Myocyte (in vitro differentiated cells): ENCODE measurements at regions not wholly inside any gene's neighbourhood (a gene's known extent, or its start where the extent isn't known, plus 50 kb on each side); places are given as distances from the start of the nearest gene placed in this dataset.
"Not testable (repeated sequence)": the region's sequence is repeated elsewhere in the genome, so short reads cannot be mapped to it uniquely, and the experiment has no call there.

Experiments
- DNase-seq: peaks from one replicate; pipeline ENCODE4 v3.0.0-alpha.2; 2012; ENCODE audit warnings: low read depth

- no peak for DNase-seq
These were observed 164.4 kb upstream of the ATP2B1 start for GRCh38 chr12:89872922-89873630.

DNA sequence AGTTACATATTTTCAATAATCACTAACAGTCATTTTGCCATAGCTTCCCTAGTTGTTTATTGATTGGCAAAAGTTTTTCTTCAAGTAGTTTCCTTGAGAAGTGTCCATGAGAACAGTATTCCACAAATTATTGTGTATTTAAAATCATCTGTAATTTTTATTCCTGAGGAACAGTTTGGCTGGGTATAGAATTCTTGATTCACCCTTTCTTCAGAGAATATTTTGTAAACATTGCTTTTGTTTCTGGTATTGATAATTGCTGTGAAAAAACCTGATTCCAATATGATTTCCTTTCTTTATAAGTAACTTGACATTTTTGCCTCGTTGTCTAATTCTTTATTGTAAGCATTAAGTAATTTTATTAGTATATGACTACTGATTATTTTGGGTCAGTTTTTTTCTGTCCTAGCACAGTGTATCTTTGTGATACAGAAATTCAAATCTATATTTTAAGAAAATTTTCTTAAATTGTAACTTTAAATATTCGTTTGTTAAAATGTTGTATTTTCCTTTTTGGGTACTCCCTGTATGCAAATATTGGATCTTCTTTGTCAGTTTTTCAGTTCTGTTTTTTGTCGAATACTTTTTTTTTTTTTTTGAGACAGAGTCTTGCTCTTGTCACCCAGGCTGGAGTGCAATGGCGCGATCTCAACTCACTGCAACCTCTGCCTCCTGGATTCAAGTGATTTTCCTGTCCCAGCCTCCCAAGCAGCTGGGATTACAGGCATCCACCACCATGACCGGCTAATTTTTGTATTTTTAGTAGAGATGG lies 162.0 kb upstream of the ATP2B1 start:
- DNase-seq = no peak

DNA sequence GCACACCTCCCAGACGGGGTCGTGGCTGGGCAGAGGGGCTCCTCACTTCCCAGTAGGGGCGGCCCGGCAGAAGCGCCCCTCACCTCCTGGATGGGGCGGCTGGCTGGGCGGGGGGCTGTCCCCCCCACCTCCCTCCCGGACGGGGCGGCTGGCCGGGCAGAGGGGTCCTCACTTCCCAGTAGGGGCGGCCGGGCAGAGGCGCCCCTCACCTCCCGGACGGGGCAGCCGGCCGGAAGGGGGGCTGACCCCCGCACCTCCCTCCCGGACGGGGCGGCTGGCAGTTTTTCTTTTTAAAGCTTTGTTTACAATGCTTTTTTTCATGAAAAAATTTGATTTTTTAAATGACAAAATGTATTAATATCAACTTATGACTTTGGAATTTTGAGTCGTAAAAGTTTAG lies 159.0 kb upstream of the ATP2B1 start:
- not testable (repeated sequence) for DNase-seq

- DNase-seq = no peak
These were observed 155.8 kb upstream of the ATP2B1 start for GRCh38 chr12:89864411-89864810.

DNA sequence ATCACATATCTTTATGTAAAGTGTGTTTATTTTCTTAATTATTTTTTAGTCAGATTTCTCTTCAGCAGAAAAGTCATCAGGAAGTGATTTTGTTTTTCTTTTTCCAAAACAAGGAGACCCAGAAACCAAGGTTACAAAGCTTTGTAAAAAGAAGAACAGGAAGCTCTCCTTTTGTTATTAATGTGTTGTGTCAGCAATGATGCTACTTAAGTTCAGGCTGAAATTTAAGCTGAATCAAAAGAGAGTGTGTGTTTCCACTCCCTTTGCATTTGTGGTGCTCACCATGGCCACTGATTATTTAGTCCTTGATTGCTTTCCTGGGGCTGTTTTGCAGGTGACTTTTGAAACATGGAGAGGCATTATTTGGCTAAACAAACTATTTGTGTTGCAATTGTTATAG lies 155.3 kb upstream of the ATP2B1 start:
- DNase-seq = no peak

DNA sequence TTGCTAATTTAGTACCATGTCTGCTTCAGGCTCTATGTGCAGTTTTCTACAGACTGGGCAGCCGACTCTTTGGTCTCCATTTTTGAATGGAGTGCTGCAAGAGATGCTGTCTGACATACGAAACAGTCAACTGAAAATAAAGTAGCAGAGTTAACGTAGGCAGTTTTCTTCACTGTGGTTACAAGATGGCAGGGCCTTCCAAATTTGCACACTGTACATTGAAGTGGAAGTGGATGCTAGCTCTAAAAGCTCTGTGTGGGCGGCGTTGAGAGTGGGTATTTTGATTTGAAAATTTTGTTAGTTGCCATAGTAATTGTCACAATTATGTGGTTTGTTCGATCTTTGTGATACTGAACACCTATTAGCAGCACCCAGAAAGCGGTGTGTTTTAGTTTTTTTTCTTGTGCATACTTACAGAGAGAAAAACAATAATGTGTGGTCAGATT lies 154.9 kb upstream of the ATP2B1 start:
- no peak for DNase-seq

GRCh38 chr12:89862511-89863445 lies 154.1 kb upstream of the ATP2B1 start:
- peak; percentile 59 for DNase-seq

DNA sequence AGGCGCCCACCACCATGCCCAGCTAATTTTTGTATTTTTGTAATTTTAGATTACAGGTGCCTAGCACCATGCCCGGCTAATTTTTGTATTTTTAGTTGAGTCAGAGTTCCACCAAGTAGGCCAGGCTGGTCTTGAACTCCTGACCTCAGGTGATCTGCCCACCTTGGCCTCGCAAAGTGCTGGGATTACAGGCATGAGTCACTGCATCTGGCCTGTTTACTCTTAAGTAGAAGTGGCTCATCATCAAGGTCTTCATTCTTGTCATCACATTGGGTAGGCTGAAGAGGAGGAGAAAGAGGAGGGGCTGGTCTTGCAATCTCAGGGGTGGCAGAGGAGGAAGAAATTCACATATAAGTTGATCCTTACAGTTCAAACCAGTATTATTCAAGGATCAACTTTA lies 152.4 kb upstream of the ATP2B1 start:
- no peak for DNase-seq

DNA sequence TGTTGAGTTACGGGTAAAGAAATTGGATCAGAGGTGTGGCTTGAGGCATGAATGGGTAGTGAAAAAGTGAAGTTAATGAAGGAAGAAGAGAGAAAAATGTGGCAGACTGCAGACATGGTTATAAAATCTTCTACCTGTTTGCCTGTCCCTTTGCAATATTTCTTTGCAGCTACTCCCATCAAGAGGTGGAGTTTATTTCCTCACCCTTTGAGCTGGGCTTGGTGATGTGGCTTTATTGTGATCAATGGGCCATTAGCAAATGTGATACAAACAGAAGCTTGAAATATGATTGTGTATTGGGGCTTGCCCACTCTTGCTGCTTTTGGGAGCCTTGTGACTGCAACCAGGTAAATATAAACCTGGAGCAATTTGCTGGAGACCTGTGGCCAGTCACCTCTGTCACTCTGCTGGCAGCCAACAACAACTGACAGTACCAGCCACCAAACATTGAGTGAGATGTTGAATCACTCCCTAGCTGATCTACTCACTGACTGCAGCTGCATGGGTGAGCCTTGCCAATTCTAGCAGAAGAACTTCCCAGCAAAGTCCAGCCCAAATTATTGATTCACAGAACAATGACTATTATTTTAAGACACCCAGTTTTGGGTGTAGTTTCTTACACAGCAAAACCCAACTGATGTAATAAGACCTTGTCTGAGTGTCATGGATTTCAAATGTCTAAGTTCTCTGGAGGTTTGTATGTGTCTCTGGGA lies 151.0 kb upstream of the ATP2B1 start:
- DNase-seq = no peak

DNA sequence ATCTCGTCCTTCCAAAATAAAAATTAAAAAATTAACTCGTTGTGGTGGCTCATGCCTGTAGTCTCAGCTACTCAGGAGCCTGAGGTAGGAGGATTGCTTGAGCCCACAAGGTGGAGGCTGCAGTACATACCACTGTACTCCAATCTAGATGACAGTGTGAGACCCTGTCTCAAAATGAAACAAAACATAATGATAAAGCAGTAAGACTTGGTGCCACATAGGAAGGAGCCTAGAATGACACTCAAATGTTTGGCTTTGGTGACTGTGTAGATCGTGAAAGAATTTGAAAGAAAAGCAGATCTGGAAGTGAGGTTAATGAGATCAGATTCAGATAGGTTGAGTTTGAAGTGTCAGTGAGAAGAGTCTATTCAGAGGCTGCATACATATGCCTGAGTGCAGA lies 150.1 kb upstream of the ATP2B1 start:
- no peak for DNase-seq

DNA sequence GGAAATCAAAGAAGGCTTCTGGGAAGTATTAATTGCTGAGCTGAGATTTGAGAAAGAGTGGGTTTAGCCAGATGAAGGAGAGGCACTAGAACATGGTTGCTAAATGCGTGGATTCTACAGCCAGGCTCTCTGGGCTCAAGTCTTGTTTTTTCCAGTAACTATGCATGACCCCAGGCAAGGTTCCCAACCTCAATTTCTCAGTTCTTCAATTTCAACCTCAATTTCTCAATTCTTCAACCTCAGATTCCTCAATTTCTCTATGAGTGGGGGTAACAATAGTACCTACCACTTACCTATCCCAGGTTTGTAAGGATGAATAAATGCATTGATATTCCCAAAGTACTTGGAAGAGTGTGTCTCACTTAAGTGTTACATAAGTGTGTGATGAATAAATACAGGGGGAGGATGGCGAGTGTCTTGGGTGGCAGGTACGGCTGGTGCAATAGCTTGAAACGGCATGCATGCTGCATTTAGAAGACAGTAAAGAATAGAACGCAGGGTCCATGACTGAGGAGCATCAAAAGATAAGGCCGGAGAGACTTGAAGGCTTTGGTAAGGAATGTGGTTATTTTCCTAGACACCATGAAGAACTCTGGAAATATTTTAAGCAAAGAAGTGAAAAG lies 149.1 kb upstream of the ATP2B1 start:
- no peak for DNase-seq

GRCh38 chr12:89856431-89856830 lies 147.8 kb upstream of the ATP2B1 start:
- no peak for DNase-seq

- DNase-seq = no peak
These were observed 140.1 kb upstream of the ATP2B1 start for GRCh38 chr12:89848732-89849131.

- DNase-seq = no peak
These were observed 137.9 kb upstream of the ATP2B1 start for GRCh38 chr12:89846473-89847055.

DNA sequence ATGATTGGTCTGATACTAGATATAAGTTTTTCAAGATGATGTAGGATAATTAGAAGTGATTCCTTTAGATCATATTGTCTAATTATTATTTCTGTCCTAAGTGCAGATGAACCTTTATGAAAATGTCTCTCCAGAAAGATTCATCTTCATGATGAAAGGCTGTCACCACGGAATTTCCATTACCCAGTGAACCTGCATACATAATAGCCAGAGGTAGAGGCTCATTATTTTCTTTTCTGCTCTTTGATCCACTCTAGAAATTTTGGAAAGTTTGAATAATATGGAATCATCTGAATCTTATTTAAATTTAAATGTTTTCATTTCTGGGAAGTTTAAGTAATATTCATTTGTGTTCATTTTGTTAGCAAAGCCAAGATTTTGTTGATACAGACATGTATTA lies 137.1 kb upstream of the ATP2B1 start:
- DNase-seq = no peak

GRCh38 chr12:89845366-89845765 lies 136.7 kb upstream of the ATP2B1 start:
- no peak for DNase-seq

GRCh38 chr12:89844539-89844938 lies 135.9 kb upstream of the ATP2B1 start:
- DNase-seq = no peak

DNA sequence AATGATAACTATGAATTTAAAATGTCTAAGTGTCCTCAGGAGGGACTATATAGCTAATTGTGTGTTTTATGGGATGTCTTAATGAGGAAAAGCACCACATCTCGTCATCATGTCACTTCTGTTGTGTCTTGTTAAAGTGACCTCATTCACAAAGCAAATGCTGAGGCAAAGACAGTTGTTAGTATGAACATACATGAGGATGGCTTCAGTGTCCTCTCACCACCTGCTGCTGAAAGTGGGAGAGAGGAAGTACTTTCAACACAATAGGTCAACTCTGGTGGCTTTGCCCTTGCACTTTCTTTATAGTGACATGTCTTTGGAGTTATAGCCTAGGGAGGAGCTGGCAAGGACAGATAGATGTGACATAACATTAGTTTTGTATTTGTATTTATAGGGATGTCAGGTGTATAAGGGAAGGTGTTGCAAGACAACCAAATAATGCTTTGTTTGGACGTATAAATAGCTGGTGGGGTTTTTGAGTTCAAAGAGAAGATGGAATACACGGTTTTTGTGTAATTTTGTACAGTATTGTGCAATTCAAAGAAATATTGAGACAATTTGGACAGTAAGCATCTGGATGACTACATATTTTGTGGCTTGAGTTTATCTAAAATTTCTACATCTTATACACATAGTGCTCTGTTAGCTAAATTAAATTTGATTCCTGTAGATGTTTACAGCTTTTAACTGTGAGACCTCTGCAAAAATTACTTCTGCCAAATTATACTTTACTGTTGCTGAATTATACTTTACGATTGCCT lies 131.7 kb upstream of the ATP2B1 start:
- peak; percentile 42 for DNase-seq

DNA sequence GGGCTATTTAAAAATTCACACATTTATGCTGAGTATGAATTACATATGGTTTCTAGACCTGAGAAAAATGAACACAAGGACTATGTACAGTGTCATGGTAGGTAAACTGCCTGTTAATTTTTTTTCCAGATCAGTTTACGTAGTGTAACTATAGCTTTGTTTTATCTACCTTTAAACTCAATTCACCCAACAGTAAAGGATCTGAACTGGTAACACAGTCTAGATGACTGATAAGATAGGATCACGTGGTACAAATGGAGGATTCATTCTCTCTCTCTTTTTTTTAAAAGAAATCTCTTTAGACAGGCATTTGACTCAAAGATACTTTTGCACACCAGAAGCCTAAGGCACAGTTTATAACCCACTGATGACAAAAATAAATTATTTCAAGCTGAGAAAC lies 130.8 kb upstream of the ATP2B1 start:
- no peak for DNase-seq
